GM19455 (cell line): ENCODE measurements at regions not wholly inside any gene's neighbourhood (a gene's known extent, or its start where the extent isn't known, plus 50 kb on each side); places are given as distances from the start of the nearest gene placed in this dataset.
A peak's percentile ranks its signal among the peaks of the same experiment; 100 is the strongest.

Experiments used
- ATAC-seq: cut with Tn5 transposase; IDR thresholded peaks from one replicate; pipeline ENCODE4 v1.9.1; 2021; ENCODE audit not compliant: unreplicated experiment

DNA sequence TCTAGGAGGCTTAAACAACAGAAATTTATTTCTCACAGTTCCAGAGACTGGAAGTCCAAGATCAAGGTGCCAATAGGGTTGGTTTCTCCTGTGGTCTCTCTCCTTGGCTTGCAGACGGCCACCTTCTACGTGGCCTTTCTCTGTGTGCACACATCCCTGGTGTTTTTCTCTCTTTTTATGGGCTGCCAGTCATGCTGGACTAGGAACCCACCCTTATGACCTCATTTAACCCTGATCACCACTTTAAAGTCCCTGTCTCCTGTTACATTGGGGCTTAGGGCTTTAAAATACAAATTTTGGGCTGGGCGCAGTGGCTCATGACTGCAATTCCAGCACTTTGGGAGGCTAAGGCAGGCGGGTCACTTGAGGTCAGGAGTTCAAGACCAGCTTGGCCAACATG lies 157.1 kb downstream of the TLE1 start:
- ATAC-seq: no peak

GRCh38 chr9:81531511-81531910 lies 157.8 kb downstream of the TLE1 start:
- no peak for ATAC-seq

GRCh38 chr9:81530846-81531245 lies 158.5 kb downstream of the TLE1 start:
- ATAC-seq: no peak

DNA sequence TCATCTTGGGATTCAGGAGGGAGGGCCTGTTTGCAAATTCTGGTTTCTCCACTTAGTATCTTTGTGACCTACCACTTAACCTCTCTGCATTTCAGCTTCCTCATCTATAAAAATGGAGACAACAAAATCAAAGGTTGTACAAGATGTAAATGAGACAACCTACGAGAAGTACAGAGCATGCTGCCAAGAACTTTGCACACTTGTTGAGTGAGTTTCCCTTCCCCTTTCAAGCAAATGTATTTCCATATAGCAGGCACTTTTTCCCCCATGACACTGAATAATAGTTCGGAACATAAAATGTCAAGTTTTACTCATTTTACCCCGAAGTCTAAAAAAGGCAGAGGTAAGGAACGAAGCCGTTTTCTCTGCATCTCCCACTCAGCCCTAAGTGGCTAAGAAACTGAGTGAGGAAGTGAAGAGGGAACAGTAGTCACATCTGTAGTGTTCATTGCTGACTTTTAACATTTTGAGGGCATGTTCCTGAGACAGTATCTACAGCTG lies 159.0 kb downstream of the TLE1 start:
- no peak for ATAC-seq

DNA sequence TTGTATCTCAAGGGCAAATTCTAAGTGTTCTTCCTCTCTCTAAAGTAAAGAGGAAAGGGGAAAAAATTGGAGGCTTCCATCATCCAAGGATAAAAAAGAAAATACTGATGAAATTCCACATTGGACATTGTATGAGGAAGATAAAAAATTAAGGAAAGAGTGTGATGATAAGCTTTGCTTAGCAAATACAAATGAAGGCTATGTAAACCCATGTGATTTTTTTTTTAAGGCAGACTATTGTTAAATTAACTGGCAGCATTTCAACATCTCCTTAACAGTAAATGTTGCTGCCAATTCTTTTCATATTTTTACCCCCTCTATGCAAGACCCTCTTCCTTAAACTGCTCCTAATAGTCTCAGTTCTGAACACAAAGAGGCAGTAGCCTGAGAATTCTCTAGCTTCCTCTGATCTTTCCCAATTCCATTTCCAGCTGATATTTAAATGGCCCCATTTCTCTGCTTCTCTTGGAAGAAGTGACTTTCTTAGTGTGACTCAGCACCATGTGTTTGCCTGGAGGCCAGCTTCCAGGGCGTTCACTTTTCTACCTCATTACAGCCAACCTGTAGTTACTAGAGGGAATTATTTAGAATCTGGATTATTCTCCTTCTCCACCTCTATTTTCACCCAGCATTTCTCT lies 159.7 kb downstream of the TLE1 start:
- no peak for ATAC-seq

DNA sequence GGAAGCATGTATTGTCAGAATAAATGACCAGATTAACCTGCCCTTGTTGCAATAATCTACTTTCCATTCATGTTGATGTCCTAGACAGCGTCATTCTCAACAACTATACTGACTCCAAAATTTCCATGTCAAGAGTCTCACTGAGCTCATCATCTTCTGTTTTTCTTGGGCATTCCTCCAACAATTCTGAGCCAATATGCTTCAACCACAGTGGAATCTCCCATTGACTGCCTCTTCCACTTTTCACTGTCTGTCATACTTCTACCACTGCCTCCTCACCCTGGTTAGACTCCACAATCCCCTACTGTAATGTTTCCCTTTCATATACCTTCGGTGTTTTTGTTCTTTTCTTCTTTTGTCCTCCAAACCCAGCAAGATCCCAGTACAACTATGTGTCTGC lies 162.8 kb downstream of the TLE1 start:
- no peak for ATAC-seq

DNA sequence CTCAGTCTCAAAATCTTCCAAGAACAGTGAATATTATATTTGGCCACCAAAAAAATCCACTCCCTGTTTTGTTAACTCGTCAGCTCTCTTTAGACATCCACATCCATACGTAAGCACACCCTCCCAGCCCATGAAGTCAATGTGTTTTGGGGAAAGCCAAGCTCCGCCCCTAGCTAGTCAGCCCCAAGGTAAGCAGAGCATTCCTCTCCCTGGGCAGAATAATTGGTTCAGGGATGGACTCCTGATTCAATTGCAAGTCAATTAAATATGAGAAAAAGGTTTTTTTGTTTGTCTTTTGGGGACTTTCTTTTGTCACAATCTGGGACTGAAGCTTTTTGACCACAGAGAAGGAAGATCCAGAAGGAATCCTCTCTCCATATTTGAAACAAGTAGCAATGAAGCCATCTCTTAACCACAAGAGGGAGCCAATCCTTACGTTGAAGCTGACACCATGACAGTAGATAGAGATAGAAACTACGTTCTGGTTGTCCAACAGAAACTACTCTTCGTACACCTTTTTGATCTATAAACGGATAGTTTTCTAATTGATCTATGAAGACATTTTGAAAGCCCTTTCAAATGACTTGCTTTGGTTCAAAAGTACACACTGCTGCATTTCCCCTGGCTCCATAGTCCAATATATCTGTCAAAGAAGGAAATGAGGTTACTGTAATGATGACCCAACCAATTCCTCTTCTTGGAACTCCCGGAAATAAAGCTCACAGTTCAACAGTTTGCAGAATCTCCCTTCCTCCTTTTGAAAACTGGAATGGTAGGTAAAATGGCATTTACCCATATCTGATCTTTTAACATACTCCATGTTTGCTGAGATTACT lies 166.4 kb downstream of the TLE1 start:
- peak; percentile 87 for ATAC-seq

DNA sequence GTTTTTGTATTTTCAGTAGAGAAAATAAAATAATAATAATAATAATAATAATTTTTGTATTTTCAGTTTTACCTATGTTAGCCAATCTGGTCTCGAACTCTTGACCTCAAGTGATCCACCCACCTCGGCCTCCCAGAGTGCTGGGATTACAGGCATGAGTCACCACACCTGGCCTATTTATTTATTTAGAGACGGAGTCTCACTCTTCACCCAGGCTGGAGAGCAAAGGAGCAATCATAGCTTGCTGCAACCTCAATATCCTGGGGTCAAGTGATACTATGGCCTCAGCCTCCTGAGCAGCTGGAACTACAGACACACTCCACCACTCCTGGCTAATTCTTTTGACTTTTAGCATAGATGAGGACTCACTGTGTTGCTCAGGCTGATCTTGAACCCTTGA lies 167.5 kb downstream of the TLE1 start:
- ATAC-seq: no peak

GRCh38 chr9:81519816-81520495 lies 169.4 kb downstream of the TLE1 start:
- ATAC-seq: no peak

- no peak for ATAC-seq
Measured at GRCh38 chr9:81517954-81518353, 171.4 kb downstream of the TLE1 start.

- no peak for ATAC-seq
Measured at GRCh38 chr9:81513059-81513458, 176.3 kb downstream of the TLE1 start.

GRCh38 chr9:81512641-81513040 lies 176.7 kb downstream of the TLE1 start:
- ATAC-seq: no peak

- ATAC-seq: no peak
Measured at GRCh38 chr9:81508476-81508875, 180.9 kb downstream of the TLE1 start.

GRCh38 chr9:81506941-81507864 lies 182.1 kb downstream of the TLE1 start:
- no peak for ATAC-seq

DNA sequence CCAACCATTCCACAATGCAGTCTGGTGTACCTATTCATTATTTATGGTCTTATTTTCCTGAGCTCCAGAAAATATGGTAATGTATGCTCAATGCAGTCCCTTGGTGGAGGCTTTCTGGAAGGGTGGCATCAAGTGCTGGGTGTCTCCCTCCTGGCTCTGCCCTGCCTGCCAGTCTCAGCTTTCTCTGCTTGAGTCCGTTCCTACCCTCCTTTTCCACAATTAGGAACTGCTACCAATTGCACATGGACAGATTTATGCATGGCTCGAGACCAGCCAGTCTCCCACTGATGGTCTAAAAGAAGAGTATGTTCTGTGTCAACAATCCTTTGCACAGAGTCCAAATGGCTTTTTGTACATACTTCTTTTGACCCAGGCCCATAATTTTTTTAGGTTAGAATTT lies 189.8 kb downstream of the TLE1 start:
- no peak for ATAC-seq

DNA sequence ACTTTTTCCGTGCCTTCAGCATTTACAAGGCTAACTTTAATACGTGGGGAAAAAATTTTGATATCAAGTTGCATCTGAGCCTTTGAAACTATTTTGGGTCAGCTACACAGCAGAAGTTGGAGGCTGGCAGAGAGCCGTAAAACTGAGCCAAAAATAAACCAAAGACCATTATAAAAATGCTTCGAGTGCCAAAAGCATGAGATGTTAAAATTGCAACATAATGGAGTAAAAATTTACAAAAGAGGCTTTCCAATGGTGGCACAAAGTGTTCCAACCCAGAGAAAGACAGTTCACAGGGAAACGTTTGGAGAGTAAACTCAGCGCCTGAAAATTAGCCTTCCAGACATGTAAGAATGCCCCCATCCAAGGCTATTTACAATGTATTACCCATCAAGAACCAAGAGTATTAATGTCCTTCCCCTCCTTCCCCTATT lies 190.3 kb downstream of the TLE1 start:
- no peak for ATAC-seq

GRCh38 chr9:81498576-81498975 lies 190.8 kb downstream of the TLE1 start:
- ATAC-seq: no peak

GRCh38 chr9:81497091-81497490 lies 192.3 kb downstream of the TLE1 start:
- ATAC-seq: no peak

- no peak for ATAC-seq
Measured at GRCh38 chr9:81492710-81493447, 196.5 kb downstream of the TLE1 start.
